ENCODE measurements at regions not wholly inside any gene's neighbourhood (a gene's known extent, or its start where the extent isn't known, plus 50 kb on each side); places are given as distances from the start of the nearest gene placed in this dataset.

- H4K20me1 ChIP-seq (ENCODE audit: insufficient read depth, poor library complexity, severe bottlenecking), result no peaks in the 10 kb centered on the region
- H3K4me1 ChIP-seq (ENCODE audit: insufficient read depth), result peaks cover 22% of the 10 kb centered on the region
- 62% methylated on average over 3 of the region's 3 CpGs for WGBS (ENCODE audit: low lambda C conversion rate, missing lambda C conversion rate)
Observed at GRCh38 chr6:132017942-132018341, 66.8 kb upstream of the CCN2 start.

GRCh38 chr6:132016396-132016795 is 65.2 kb upstream of the CCN2 start:
- no peak for TF ChIP-seq CTCF (IDR thresholded peaks at IDR 0.05; ENCODE audit: poor library complexity)
- no peak for TF ChIP-seq EZH2 (IDR thresholded peaks at IDR 0.05; ENCODE audit: borderline replicate concordance)
- TF ChIP-seq EZH2phosphoT487 (IDR thresholded peaks at IDR 0.05; ENCODE audit: low read depth, severe bottlenecking, unreplicated experiment), result no peak
- DNase-seq (ENCODE audit: low spot score), result no peak
- Histone ChIP-seq H3K4me2 (no peak overlapping the region), H3K36me3 (replicated peaks; ENCODE audit: insufficient read depth, low read depth) (no peaks in the 10 kb centered on the region), H4K20me1 (ENCODE audit: insufficient read depth, poor library complexity, severe bottlenecking) (no peaks in the 10 kb centered on the region), H3K27me3 (no peaks in the 10 kb centered on the region), H3K4me1 (ENCODE audit: insufficient read depth) (peaks cover 11% of the 10 kb centered on the region), H3K4me3 (no peak overlapping the region), H3K9me3 (ENCODE audit: low read depth) (no peaks in the 10 kb centered on the region), H2AFZ (no peak overlapping the region), H3K27ac (no peak overlapping the region), H3K9me2 (replicated peaks; ENCODE audit: insufficient read depth) (no peaks in the 10 kb centered on the region), H3K79me2 (no peaks in the 10 kb centered on the region)
- WGBS (ENCODE audit: low lambda C conversion rate, missing lambda C conversion rate), result 95% methylated on average over 1 of the region's 1 CpG

More at GRCh38 chr6:132017942-132018341, 66.8 kb upstream of the CCN2 start:
- no peak overlapping the region for H2AFZ ChIP-seq
- no peak overlapping the region for H3K4me2 ChIP-seq
- no peaks in the 10 kb centered on the region for H3K9me2 ChIP-seq (replicated peaks; ENCODE audit: insufficient read depth)
- H3K79me2 ChIP-seq, result no peaks in the 10 kb centered on the region
- DNase-seq (ENCODE audit: low spot score), result no peak
- H3K9me3 ChIP-seq (ENCODE audit: low read depth), result no peaks in the 10 kb centered on the region
- no peaks in the 10 kb centered on the region for H3K36me3 ChIP-seq (replicated peaks; ENCODE audit: insufficient read depth, low read depth)
- H3K27me3 ChIP-seq, result no peaks in the 10 kb centered on the region
- H3K27ac ChIP-seq, result no peak overlapping the region
- H3K4me3 ChIP-seq, result no peak overlapping the region
- TF ChIP-seq EZH2 (IDR thresholded peaks at IDR 0.05; ENCODE audit: borderline replicate concordance), result no peak
- TF ChIP-seq EZH2phosphoT487 (IDR thresholded peaks at IDR 0.05; ENCODE audit: low read depth, severe bottlenecking, unreplicated experiment), result no peak
- no peak for TF ChIP-seq CTCF (IDR thresholded peaks at IDR 0.05; ENCODE audit: poor library complexity)

GRCh38 chr6:132011582-132011981 is 60.4 kb upstream of the CCN2 start:
- H3K9me3 ChIP-seq (ENCODE audit: low read depth), result no peaks in the 10 kb centered on the region
- no peak overlapping the region for H3K27ac ChIP-seq
- 88% methylated on average over 2 of the region's 2 CpGs for WGBS (ENCODE audit: low lambda C conversion rate, missing lambda C conversion rate)
- H3K27me3 ChIP-seq, result no peaks in the 10 kb centered on the region
- H3K4me2 ChIP-seq, result no peak overlapping the region
- H2AFZ ChIP-seq, result no peak overlapping the region
- H3K4me1 ChIP-seq (ENCODE audit: insufficient read depth), result no peaks in the 10 kb centered on the region
- TF ChIP-seq EZH2 (IDR thresholded peaks at IDR 0.05; ENCODE audit: borderline replicate concordance), result no peak
- no peak for TF ChIP-seq EZH2phosphoT487 (IDR thresholded peaks at IDR 0.05; ENCODE audit: low read depth, severe bottlenecking, unreplicated experiment)
- TF ChIP-seq CTCF (IDR thresholded peaks at IDR 0.05; ENCODE audit: poor library complexity), result no peak
- no peak for DNase-seq (ENCODE audit: low spot score)
- no peaks in the 10 kb centered on the region for H4K20me1 ChIP-seq (ENCODE audit: insufficient read depth, poor library complexity, severe bottlenecking)
- no peaks in the 10 kb centered on the region for H3K9me2 ChIP-seq (replicated peaks; ENCODE audit: insufficient read depth)
- no peaks in the 10 kb centered on the region for H3K79me2 ChIP-seq
- H3K4me3 ChIP-seq, result no peak overlapping the region
- H3K36me3 ChIP-seq (replicated peaks; ENCODE audit: insufficient read depth, low read depth), result no peaks in the 10 kb centered on the region

GRCh38 chr6:132009175-132009574 is 58.0 kb upstream of the CCN2 start:
- Histone ChIP-seq H4K20me1 (ENCODE audit: insufficient read depth, poor library complexity, severe bottlenecking) (no peaks in the 10 kb centered on the region), H3K4me3 (no peak overlapping the region), H3K79me2 (no peaks in the 10 kb centered on the region), H3K9me3 (ENCODE audit: low read depth) (no peaks in the 10 kb centered on the region), H3K4me1 (ENCODE audit: insufficient read depth) (peaks cover 13% of the 10 kb centered on the region), H3K27ac (no peak overlapping the region), H3K27me3 (no peaks in the 10 kb centered on the region), H3K36me3 (replicated peaks; ENCODE audit: insufficient read depth, low read depth) (no peaks in the 10 kb centered on the region), H2AFZ (no peak overlapping the region), H3K9me2 (replicated peaks; ENCODE audit: insufficient read depth) (no peaks in the 10 kb centered on the region), H3K4me2 (no peak overlapping the region)
- DNase-seq (ENCODE audit: low spot score), result no peak
- no peak for TF ChIP-seq EZH2phosphoT487 (IDR thresholded peaks at IDR 0.05; ENCODE audit: low read depth, severe bottlenecking, unreplicated experiment)
- TF ChIP-seq EZH2 (IDR thresholded peaks at IDR 0.05; ENCODE audit: borderline replicate concordance), result no peak
- TF ChIP-seq CTCF (IDR thresholded peaks at IDR 0.05; ENCODE audit: poor library complexity), result no peak
